Nephron (organoid): ENCODE measurements at regions not wholly inside any gene's neighbourhood (a gene's known extent, or its start where the extent isn't known, plus 50 kb on each side); places are given as distances from the start of the nearest gene placed in this dataset.

ENCODE experiments used
- H3K27ac Mint-ChIP-seq, 3 experiments: 2 replicates each; pipeline ENCODE4 v1.8.0; 2020; ENCODE audit warnings: mixed read lengths in 3 of 3, mild to moderate bottlenecking in 2 of 3, moderate library complexity in 1 of 3
- H3K27me3 Mint-ChIP-seq: 2 replicates; pipeline ENCODE4 v1.8.0; 2021; ENCODE audit warnings: low read depth, mild to moderate bottlenecking, moderate library complexity, mixed read lengths
- H3K36me3 Mint-ChIP-seq: 2 replicates; pipeline ENCODE4 v1.8.0; 2020; ENCODE audit warnings: low read depth, mixed read lengths
- H3K4me1 Mint-ChIP-seq: 2 replicates; pipeline ENCODE4 v1.8.0; 2020; ENCODE audit warnings: mixed read lengths
- H3K4me3 Mint-ChIP-seq, 3 experiments: 2 replicates each; pipeline ENCODE4 v1.8.0; 2020; ENCODE audit warnings: mild to moderate bottlenecking in 3 of 3, mixed read lengths in 3 of 3, moderate library complexity in 2 of 3
- H3K9me3 Mint-ChIP-seq: 2 replicates; pipeline ENCODE4 v1.8.0; 2020; ENCODE audit warnings: mixed read lengths
- TF ChIP-seq, protein P1 (sequence below), 3 experiments: fragments of 200-600 bp; sonication (generic); IDR thresholded peaks; one replicate each; pipeline ENCODE4 v1.5.0; 2021; ENCODE audit warnings: antibody characterized with exemption in 3 of 3; ENCODE audit not compliant: unreplicated experiment in 3 of 3

GRCh38 chr18:37705016-37705415, 139.4 kb upstream of the CELF4 start:
- TF ChIP-seq, protein P1, sequence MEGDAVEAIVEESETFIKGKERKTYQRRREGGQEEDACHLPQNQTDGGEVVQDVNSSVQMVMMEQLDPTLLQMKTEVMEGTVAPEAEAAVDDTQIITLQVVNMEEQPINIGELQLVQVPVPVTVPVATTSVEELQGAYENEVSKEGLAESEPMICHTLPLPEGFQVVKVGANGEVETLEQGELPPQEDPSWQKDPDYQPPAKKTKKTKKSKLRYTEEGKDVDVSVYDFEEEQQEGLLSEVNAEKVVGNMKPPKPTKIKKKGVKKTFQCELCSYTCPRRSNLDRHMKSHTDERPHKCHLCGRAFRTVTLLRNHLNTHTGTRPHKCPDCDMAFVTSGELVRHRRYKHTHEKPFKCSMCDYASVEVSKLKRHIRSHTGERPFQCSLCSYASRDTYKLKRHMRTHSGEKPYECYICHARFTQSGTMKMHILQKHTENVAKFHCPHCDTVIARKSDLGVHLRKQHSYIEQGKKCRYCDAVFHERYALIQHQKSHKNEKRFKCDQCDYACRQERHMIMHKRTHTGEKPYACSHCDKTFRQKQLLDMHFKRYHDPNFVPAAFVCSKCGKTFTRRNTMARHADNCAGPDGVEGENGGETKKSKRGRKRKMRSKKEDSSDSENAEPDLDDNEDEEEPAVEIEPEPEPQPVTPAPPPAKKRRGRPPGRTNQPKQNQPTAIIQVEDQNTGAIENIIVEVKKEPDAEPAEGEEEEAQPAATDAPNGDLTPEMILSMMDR (IDR thresholded peaks at IDR 0.05; ENCODE audit: unreplicated experiment in 3 of 3), result no peak
- Mint-ChIP-seq H3K4me3 (no peak overlapping the region), H3K27ac (no peak overlapping the region), H3K27me3 (peaks cover 15% of the 10 kb centered on the region), H3K36me3 (no peaks in the 10 kb centered on the region), H3K4me1 (no peaks in the 10 kb centered on the region), H3K9me3 (no peaks in the 10 kb centered on the region)

- Mint-ChIP-seq H3K36me3 (no peaks in the 10 kb centered on the region), H3K4me1 (no peaks in the 10 kb centered on the region), H3K27ac (no peak overlapping the region), H3K4me3 (no peak overlapping the region), H3K27me3 (peaks cover 18% of the 10 kb centered on the region), H3K9me3 (no peaks in the 10 kb centered on the region)
- TF ChIP-seq, protein P1 (IDR thresholded peaks at IDR 0.05; ENCODE audit: unreplicated experiment in 3 of 3), result no peak
Observed at GRCh38 chr18:37702841-37703240, 137.2 kb upstream of the CELF4 start.

DNA sequence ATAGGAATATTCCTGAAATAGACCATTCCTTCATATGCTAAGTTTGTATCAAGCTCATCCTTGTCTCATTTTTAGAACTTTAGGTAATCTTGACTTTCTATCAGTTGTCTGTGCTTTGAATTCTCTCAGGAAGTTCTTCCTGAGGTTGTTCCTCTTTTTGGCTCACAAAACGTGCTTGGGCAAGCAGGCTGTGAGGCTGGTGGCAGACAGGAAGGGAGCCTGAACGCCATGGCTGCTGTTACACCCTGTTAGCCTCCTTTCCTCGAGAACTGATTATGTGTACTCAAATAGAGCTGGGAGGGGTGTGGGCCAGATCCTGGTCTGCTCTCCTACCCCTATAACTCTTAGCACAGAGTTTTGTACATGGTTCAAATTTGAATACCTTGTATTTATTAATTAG, 136.4 kb upstream of the CELF4 start:
- no peak overlapping the region for H3K4me3 Mint-ChIP-seq
- no peak overlapping the region for H3K27ac Mint-ChIP-seq
- no peaks in the 10 kb centered on the region for H3K9me3 Mint-ChIP-seq
- TF ChIP-seq, protein P1 (IDR thresholded peaks at IDR 0.05; ENCODE audit: unreplicated experiment in 3 of 3), result no peak
- H3K36me3 Mint-ChIP-seq, result no peaks in the 10 kb centered on the region
- peaks cover 22% of the 10 kb centered on the region for H3K27me3 Mint-ChIP-seq
- H3K4me1 Mint-ChIP-seq, result no peaks in the 10 kb centered on the region

DNA sequence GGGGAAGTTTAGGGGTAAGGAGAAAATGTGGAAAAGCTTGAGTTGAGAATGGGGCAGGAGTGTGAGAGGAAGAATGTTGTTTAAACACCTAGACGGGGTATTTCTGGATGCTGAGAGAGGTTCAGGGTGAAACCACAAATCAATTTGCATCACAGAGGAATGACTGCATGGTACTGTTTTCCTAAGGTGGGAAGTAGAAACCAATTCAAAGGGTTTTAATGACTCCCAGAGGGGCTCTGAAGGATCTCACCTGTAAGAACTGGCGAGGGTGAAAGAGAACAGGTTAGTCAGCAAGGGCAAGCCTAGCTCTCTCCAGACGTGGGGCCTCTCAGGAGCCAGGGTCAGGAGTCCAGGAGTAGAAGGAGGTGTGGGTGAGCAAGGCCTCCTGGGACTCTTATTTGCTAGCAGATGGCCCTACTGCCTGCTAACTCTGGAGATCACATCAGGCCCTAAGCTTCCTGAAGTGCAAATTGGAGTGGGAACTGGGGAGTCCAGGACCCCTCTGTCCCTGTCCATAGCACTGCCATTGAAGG, 133.0 kb upstream of the CELF4 start:
- no peak overlapping the region for H3K27ac Mint-ChIP-seq
- no peaks in the 10 kb centered on the region for H3K36me3 Mint-ChIP-seq
- H3K27me3 Mint-ChIP-seq, result peaks cover 22% of the 10 kb centered on the region
- TF ChIP-seq, protein P1 (IDR thresholded peaks at IDR 0.05; ENCODE audit: unreplicated experiment in 3 of 3), result no peak
- no peaks in the 10 kb centered on the region for H3K4me1 Mint-ChIP-seq
- H3K4me3 Mint-ChIP-seq, result no peak overlapping the region
- no peaks in the 10 kb centered on the region for H3K9me3 Mint-ChIP-seq

DNA sequence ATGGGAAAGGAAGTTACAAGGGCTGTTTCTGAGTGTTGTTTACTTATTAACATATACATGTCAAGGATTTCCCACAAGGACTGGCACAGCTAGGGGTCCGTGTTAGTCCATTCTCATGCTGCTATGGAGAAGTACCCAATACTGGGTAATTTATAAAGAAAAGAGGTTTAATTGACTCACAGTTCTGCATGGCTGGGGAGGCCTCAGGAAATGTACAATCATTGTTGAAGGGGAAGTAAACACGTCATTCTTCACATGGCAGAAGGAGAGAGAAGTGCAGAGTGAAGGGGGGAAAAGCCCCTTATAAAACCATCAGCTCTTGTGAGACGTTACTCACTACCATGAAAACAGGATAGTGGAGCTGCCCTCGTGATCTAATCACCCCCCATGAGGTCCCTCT, 128.9 kb upstream of the CELF4 start:
- no peaks in the 10 kb centered on the region for H3K9me3 Mint-ChIP-seq
- TF ChIP-seq, protein P1 (IDR thresholded peaks at IDR 0.05; ENCODE audit: unreplicated experiment in 3 of 3), result no peak
- no peaks in the 10 kb centered on the region for H3K36me3 Mint-ChIP-seq
- no peak overlapping the region for H3K4me3 Mint-ChIP-seq
- peaks cover 6% of the 10 kb centered on the region for H3K27me3 Mint-ChIP-seq
- H3K27ac Mint-ChIP-seq, result no peak overlapping the region
- H3K4me1 Mint-ChIP-seq, result no peaks in the 10 kb centered on the region

DNA sequence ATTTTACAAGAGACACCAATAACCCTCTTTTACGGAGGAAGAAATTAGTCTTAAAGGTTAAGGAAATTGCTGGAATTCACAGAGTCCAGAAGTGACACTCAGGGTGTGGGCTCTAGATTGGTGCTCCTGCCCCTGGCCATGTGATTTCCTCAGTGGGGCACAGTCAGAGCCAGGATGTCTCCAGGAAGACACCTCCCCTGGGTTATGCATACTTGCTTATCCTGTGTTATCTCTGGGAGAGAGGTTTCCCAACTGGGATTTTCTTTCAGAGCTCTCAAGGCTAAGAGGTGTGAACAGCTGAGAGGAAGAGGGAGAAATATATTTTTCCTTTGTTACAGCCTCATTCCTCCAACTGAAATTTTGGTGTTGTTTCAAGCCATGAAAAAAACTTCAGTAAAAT, 125.6 kb upstream of the CELF4 start:
- no peaks in the 10 kb centered on the region for H3K36me3 Mint-ChIP-seq
- TF ChIP-seq, protein P1 (IDR thresholded peaks at IDR 0.05; ENCODE audit: unreplicated experiment in 3 of 3), result no peak
- no peaks in the 10 kb centered on the region for H3K9me3 Mint-ChIP-seq
- H3K4me3 Mint-ChIP-seq, result no peak overlapping the region
- H3K27ac Mint-ChIP-seq, result no peak overlapping the region
- H3K4me1 Mint-ChIP-seq, result no peaks in the 10 kb centered on the region
- H3K27me3 Mint-ChIP-seq, result peaks cover 10% of the 10 kb centered on the region
